EL (cell line): ENCODE measurements at regions not wholly inside any gene's neighbourhood (a gene's known extent, or its start where the extent isn't known, plus 50 kb on each side); places are given as distances from the start of the nearest gene placed in this dataset.
"Not testable (repeated sequence)": the region's sequence is repeated elsewhere in the genome, so short reads cannot be mapped to it uniquely, and the experiment has no call there.

Experiments used
- DNase-seq: peaks from one replicate; pipeline ENCODE4 v3.0.0-alpha.2; 2016

DNA sequence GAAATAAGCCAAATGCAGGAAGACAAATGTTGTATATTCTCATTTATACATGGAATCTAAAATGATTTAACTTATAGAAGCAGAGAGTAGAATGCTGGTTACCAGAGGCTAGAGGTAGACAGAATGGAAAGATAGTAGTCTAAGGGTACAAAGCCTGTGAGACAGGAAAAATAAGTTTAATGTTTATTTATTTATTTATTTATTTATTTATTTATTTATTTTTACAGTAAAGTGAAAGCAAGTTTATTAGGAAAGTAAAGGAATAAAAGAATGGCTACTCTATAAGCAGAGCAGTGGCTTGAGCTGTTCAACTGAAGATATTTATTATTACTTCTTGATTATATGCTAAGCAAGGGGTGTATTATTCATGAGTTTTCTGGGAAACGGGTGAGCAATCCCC is 203.2 kb downstream of the LAS1L start:
- no peak for DNase-seq

- no peak for DNase-seq
These were observed 234.3 kb downstream of the LAS1L start for GRCh38 chrX:65300104-65300809.

DNA sequence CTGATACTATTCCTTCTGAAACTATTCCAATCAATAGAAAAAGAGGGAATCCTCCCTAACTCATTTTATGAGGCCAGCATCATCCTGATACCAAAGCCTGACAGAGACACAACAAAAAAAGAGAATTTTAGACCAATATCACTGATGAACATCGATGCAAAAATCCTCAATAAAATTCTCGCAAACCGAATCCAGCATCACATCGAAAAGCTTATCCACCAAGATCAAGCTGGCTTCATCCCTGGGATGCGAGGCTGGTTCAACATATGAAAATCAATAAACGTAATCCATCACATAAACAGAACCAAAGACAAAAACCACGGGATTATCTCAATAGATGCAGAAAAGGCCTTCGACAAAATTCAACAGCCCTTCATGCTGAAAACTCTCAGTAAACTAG is 251.7 kb downstream of the LAS1L start:
- not testable (repeated sequence) for DNase-seq

DNA sequence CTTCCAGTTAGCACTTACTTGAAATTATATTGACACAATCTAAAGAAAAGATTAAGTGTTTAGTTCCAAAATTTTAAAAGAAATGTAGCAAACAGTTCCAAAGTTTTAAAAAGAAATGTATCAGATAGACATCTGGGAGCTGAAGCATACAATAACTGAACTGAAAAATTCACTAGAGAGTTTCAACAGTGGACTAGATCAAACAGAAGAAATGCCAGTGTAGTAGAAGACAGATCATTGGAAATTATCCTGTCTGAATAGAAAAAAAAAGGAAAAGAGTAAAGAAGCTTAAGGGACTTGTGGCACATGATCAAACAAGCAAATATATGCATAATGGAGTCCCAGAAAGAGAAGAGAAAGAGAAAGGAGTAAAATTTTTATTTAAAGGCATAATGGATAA is 261.4 kb downstream of the LAS1L start:
- no peak for DNase-seq

GRCh38 chrX:65266482-65266881 is 268.1 kb downstream of the LAS1L start:
- no peak for DNase-seq

DNA sequence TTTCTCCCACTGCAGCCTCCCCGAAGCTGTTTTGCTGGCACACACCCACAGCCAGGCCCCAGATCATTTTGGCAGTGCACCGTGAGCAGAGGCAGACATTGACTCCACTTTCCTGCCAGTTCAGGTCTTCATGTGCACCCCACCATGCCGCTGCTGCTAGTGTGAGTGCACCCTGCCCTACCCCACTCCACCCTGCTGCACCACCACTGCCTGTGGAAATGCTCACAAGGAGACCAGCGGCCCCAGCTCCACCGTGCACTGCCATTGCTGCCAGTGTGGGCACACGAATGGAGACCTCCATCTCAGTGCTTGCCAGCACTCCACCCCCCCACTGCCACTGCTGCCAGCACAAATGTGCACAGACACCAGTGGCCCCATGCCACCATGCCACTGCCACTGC is 277.6 kb upstream of the ZC4H2 start:
- DNase-seq = no peak

GRCh38 chrX:65241059-65241721 is 264.9 kb upstream of the ZC4H2 start:
- no peak for DNase-seq

- no peak for DNase-seq
These were observed 227.3 kb upstream of the ZC4H2 start for GRCh38 chrX:65203545-65203944.

DNA sequence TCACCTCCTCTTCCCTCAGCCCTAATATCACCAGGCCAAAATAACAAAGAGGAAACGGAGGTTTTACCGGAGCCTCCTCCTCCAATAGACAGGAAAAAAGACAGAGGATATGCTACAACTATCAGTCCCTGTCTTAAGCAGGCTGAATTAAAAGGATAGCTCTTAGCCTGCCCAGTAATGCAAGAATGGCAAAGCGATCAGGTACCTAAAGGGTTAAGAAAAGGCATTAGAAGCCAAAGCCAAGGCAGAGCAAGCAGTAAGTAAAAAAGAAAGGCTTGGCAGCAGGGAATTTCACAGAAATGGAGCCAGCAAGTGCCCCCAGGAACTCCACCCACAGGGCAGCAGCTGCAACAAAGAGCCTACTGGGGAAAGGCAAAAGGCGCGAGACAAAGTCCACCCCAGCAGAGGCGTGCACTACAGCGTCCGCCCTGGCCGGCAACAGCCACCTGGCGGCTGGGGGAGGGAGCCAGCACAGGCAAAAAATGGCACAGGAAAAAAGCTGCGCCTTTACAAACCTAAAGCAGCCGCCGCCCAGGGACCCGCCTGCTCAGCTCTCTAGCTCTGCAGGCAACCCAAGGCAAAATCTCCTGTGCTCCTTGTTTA is 220.6 kb upstream of the ZC4H2 start:
- DNase-seq = no peak

DNA sequence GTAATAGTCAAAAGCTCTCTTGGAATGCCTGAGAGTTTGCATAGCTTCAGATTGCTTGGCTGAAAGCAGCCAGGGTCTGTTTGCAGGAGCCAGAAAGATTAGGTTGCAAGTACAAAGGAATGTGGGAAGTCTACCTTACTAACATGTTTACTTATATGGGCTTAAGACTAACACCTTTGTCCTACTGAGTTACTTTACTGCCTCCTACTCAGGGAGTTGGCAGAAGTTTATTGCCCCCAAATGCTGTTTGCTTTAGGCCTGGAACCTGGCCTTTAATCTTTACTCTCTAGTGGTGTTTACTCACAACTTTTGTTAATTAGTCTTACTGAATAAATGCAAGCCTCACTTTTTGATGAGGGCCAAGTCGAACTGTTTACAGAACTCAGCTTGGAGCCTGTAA is 219.4 kb upstream of the ZC4H2 start:
- DNase-seq = no peak

DNA sequence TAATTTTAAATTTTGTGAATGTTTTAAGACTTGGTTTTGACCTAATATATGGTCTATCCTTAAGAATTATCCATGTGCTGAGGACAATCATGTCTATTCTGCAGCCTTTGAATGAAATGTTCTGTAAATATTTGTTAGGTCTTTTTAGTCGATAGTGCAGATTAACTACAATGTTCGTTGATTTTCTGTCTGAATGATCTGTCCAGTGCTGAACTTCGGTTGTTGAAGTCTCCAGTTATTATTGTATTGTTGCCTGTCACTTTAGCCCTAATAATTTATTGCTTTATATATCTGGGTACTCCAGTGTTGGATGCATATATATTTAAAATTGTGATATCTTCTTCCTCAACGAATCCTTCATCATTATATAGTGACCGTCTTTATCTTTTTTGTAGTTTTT is 218.3 kb upstream of the ZC4H2 start:
- no peak for DNase-seq

GRCh38 chrX:65163325-65163724 is 187.1 kb upstream of the ZC4H2 start:
- DNase-seq = not testable (repeated sequence)

GRCh38 chrX:65148232-65148631 is 172.0 kb upstream of the ZC4H2 start:
- DNase-seq = no peak

DNA sequence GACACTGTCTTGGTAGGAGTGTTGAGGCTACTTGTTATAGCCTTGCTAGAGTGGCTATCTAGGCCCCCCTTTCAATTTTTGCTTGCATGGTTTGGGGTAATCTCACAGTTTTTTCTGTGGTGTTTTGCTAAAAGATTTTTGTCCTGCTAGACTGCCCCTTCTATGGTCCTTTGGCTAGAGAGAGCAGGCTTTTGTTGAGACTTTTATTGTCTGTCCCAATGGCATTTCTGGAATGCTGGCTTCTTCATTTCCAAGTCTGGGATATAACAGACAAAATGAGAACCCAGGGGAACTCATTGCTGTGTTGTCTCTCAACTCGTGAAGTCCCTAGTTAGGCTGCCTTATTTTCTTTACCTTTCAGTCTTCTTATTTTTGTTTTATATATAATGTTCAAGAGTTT is 160.2 kb upstream of the ZC4H2 start:
- DNase-seq = no peak

DNA sequence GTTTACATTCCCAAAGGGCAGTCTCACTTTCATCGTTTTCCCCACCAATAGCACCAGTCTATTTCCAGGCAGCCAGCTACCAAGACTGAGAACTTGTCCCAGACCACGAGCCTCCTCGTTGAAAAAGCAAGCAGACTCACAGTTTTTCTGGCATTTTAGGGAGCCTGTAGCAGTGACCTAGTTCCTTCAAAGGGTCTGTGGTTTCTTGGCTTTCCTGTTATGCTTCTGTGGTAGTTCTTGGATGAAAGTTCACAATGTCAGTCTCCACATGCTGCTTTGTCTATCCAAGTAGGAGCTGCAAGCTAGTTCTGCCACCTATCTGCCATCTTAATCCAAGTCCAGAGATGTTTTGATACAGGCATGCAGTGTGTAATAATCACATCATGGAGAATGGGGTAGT is 151.6 kb upstream of the ZC4H2 start:
- no peak for DNase-seq

DNA sequence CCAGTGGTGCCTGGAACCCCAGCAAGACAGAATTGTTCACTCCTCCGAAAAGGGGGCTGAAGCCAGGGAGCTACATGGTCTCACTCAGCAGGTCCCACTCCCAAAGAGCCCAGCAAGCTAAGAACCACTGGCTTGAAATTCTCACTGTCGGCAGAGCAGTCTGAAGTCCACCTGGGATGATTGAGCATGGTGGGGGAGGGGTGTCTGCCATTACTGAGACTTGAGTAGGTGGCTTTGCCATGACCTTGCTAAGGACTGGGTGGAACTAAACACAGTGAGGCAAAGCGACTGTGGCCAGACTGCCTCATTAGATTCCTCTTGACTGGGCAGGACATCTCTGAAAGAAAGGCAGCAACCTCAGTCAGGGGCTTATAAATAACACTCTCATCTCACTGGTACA is 122.6 kb upstream of the ZC4H2 start:
- no peak for DNase-seq

- no peak for DNase-seq
These were observed 117.4 kb upstream of the ZC4H2 start for GRCh38 chrX:65093658-65094057.

DNA sequence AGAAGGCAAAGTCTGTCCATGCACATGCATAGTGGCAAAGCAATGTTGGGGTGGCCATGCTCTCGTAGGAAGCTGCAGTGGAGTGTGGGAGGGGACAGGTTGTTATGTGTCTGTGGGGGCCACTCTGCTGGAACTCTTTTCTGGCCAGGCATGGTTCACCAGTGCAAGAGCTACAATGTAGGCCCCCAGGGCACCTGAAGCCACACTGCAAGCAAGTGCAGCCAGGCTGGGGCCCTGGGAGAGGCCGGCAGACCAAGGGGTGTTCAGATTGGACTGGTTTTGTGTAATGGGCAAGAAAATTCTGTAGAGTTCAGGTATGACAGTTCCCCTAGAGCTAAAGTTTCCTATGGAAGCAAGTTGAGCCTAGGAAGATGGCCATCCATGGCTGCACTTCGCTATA is 97.0 kb upstream of the ZC4H2 start:
- DNase-seq = no peak

- DNase-seq = no peak
These were observed 96.3 kb upstream of the ZC4H2 start for GRCh38 chrX:65072590-65072989.

DNA sequence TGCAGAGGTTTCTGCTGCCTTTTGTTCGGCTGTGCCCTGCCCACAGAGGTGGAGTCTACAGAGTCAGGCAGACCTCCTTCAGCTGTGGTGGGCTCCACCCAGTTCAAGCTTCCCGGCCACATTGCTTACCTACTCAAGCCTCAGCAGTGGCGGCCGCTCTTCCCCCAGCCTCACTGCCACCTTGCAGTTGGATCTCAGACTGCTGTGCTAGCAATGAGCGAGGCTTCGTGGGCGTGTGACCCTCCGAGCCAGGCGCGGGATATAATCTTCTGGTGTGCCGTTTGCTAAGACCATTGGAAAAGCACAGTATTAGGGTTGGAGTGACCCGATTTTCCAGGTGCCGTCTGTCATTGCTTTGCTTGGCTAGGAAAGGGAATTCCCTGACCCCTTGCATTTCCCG is 82.4 kb upstream of the ZC4H2 start:
- DNase-seq = not testable (repeated sequence)

DNA sequence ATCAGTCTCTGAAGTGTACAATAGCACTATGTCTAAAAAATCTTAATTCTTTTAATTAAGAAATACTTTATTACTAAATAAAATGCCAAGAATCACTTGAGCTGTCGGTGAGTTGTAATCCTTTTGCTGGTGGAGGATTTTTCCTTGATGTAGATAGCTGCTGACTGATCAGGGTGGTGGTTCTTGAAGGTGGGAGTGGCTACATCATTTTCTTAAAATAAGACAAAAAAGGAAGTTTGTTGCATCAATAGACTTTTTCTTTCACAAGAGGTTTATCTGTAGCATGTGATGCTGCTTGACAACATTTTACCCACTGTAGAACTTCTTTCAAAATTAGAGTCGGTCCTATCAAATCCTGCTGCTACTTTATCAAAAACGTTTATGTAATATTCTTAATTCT is 68.8 kb upstream of the ZC4H2 start:
- no peak for DNase-seq

DNA sequence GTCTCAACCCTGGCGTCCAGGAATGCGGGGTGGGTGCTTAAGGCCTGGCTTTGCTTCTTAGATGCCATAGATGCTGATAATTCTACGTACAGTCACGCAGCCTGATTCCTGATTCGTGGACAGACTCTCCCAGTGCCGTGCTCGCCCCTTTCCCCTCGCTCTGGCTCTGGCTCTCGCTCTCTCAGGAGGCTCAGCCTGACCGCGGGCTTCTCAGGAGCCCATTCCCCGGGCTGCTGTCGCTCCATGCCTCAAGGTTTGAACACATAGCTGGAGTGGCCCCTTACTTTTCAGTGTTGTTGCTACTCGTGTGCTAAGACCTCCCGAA is 59.2 kb upstream of the ZC4H2 start:
- peak; percentile 23 for DNase-seq

GRCh38 chrX:65034668-65035445 is 58.6 kb upstream of the ZC4H2 start, which contains the start of gene ZC3H12B:
Gene ZC3H12B (plus strand): TSS chrX:65034826.
- DNase-seq = peak; percentile 68

GRCh38 chrX:65034292-65034667 is 58.0 kb upstream of the ZC4H2 start:
- DNase-seq = no peak
